ENCODE measurements at regions not wholly inside any gene's neighbourhood (a gene's known extent, or its start where the extent isn't known, plus 50 kb on each side); places are given as distances from the start of the nearest gene placed in this dataset.

GRCh38 chr2:2823061-2823753 lies 492.1 kb upstream of the MYT1L start:
- Histone ChIP-seq H3K9ac (ENCODE audit: insufficient read depth, low read length) (no peak overlapping the region), H3K4me1 (ENCODE audit: control insufficient read depth, extremely low read depth, insufficient read depth, low read length) (no peaks in the 10 kb centered on the region), H3K9me3 (ENCODE audit: control insufficient read depth, insufficient read depth, low read depth, low read length) (no peaks in the 10 kb centered on the region), H2AFZ (ENCODE audit: low read length) (no peak overlapping the region), H3K36me3 (ENCODE audit: control insufficient read depth, insufficient read depth, low read length) (no peaks in the 10 kb centered on the region), H3K27me3 (ENCODE audit: control insufficient read depth, insufficient read depth, low read length) (no peaks in the 10 kb centered on the region), H3K4me2 (ENCODE audit: extremely low read depth, insufficient read depth, low read length) (no peak overlapping the region), H3K4me3 (replicated peaks in 1 of 4; ENCODE audit: control extremely low read depth in 1 of 4, insufficient read depth in 1 of 4, low read depth in 3 of 4, low read length in 4 of 4) (no peak overlapping the region), H3K79me2 (ENCODE audit: control insufficient read depth, insufficient read depth, low read length) (no peaks in the 10 kb centered on the region), H4K20me1 (ENCODE audit: control insufficient read depth, extremely low read depth, insufficient read depth, low read length) (no peaks in the 10 kb centered on the region), H3K27ac (ENCODE audit: insufficient read depth, low read length) (no peak overlapping the region)
- DNase-seq (ENCODE audit: low read depth in 2 of 2) = no peak
- TF ChIP-seq CTCF (conservative IDR thresholded peaks at IDR 0.05 in 1 of 2, IDR thresholded peaks at IDR 0.05 in 1 of 2; ENCODE audit: low read depth in 1 of 2, low read length in 2 of 2) (no peak), EZH2 (IDR thresholded peaks at IDR 0.05; ENCODE audit: low read length, missing control alignments) (no peak)

GRCh38 chr2:2822143-2822542 lies 491.1 kb upstream of the MYT1L start:
- Histone ChIP-seq H3K27me3 (ENCODE audit: control insufficient read depth, insufficient read depth, low read length) (no peaks in the 10 kb centered on the region), H3K9me3 (ENCODE audit: control insufficient read depth, insufficient read depth, low read depth, low read length) (no peaks in the 10 kb centered on the region), H3K36me3 (ENCODE audit: control insufficient read depth, insufficient read depth, low read length) (no peaks in the 10 kb centered on the region), H3K4me3 (replicated peaks in 1 of 4; ENCODE audit: control extremely low read depth in 1 of 4, insufficient read depth in 1 of 4, low read depth in 3 of 4, low read length in 4 of 4) (no peak overlapping the region), H3K4me1 (ENCODE audit: control insufficient read depth, extremely low read depth, insufficient read depth, low read length) (no peaks in the 10 kb centered on the region), H3K4me2 (ENCODE audit: extremely low read depth, insufficient read depth, low read length) (no peak overlapping the region), H3K79me2 (ENCODE audit: control insufficient read depth, insufficient read depth, low read length) (no peaks in the 10 kb centered on the region), H3K27ac (ENCODE audit: insufficient read depth, low read length) (no peak overlapping the region), H3K9ac (ENCODE audit: insufficient read depth, low read length) (no peak overlapping the region), H4K20me1 (ENCODE audit: control insufficient read depth, extremely low read depth, insufficient read depth, low read length) (no peaks in the 10 kb centered on the region), H2AFZ (ENCODE audit: low read length) (no peak overlapping the region)
- DNase-seq (ENCODE audit: low read depth in 2 of 2) = no peak
- TF ChIP-seq EZH2 (IDR thresholded peaks at IDR 0.05; ENCODE audit: low read length, missing control alignments) (no peak), CTCF (conservative IDR thresholded peaks at IDR 0.05 in 1 of 2, IDR thresholded peaks at IDR 0.05 in 1 of 2; ENCODE audit: low read depth in 1 of 2, low read length in 2 of 2) (no peak)

- no peaks in the 10 kb centered on the region for H3K9me3 ChIP-seq (ENCODE audit: control insufficient read depth, insufficient read depth, low read depth, low read length)
- no peak overlapping the region for H3K4me2 ChIP-seq (ENCODE audit: extremely low read depth, insufficient read depth, low read length)
- no peaks in the 10 kb centered on the region for H3K36me3 ChIP-seq (ENCODE audit: control insufficient read depth, insufficient read depth, low read length)
- no peak overlapping the region for H2AFZ ChIP-seq (ENCODE audit: low read length)
- no peak for DNase-seq (ENCODE audit: low read depth in 2 of 2)
- no peaks in the 10 kb centered on the region for H3K27me3 ChIP-seq (ENCODE audit: control insufficient read depth, insufficient read depth, low read length)
- H3K9ac ChIP-seq (ENCODE audit: insufficient read depth, low read length) = no peak overlapping the region
- H3K4me3 ChIP-seq (replicated peaks in 1 of 4; ENCODE audit: control extremely low read depth in 1 of 4, insufficient read depth in 1 of 4, low read depth in 3 of 4, low read length in 4 of 4) = no peak overlapping the region
- no peaks in the 10 kb centered on the region for H3K4me1 ChIP-seq (ENCODE audit: control insufficient read depth, extremely low read depth, insufficient read depth, low read length)
- no peak overlapping the region for H3K27ac ChIP-seq (ENCODE audit: insufficient read depth, low read length)
- TF ChIP-seq CTCF (conservative IDR thresholded peaks at IDR 0.05 in 1 of 2, IDR thresholded peaks at IDR 0.05 in 1 of 2; ENCODE audit: low read depth in 1 of 2, low read length in 2 of 2) = no peak
- no peak for TF ChIP-seq EZH2 (IDR thresholded peaks at IDR 0.05; ENCODE audit: low read length, missing control alignments)
- H3K79me2 ChIP-seq (ENCODE audit: control insufficient read depth, insufficient read depth, low read length) = no peaks in the 10 kb centered on the region
- H4K20me1 ChIP-seq (ENCODE audit: control insufficient read depth, extremely low read depth, insufficient read depth, low read length) = no peaks in the 10 kb centered on the region
Measured at GRCh38 chr2:2812648-2813047, 481.6 kb upstream of the MYT1L start.

All from fibroblast of lung (primary cell).